ENCODE measurements at regions not wholly inside any gene's neighbourhood (a gene's known extent, or its start where the extent isn't known, plus 50 kb on each side); places are given as distances from the start of the nearest gene placed in this dataset.

DNA sequence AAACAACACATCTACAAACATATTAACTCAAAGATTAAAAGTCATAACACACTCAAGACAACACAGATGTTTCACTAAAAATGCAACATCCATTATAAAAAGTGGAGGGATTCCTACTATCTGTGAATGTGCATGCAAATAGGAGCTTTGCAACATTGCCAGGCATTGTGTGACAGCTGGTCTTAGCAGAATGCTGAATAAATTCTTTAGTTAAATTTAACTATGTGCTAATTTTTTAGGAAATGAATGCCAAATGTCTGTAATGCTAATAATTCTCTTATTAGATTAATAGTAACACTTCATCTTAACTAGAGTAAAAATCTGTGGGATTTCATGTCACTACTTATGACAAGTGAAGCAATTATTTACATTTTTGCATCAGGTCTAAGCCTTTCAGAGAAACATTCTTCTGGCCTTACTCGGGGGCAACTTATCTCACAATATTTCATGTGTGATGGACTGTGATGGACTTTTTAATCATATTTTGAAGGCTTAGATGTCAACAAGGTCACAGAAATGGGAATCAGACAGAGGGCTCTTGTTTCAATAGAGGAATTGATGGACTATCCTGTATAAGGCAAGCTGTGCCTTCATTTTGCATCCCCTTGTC, 524.6 kb upstream of the KCND2 start:
- TF ChIP-seq, protein P1, sequence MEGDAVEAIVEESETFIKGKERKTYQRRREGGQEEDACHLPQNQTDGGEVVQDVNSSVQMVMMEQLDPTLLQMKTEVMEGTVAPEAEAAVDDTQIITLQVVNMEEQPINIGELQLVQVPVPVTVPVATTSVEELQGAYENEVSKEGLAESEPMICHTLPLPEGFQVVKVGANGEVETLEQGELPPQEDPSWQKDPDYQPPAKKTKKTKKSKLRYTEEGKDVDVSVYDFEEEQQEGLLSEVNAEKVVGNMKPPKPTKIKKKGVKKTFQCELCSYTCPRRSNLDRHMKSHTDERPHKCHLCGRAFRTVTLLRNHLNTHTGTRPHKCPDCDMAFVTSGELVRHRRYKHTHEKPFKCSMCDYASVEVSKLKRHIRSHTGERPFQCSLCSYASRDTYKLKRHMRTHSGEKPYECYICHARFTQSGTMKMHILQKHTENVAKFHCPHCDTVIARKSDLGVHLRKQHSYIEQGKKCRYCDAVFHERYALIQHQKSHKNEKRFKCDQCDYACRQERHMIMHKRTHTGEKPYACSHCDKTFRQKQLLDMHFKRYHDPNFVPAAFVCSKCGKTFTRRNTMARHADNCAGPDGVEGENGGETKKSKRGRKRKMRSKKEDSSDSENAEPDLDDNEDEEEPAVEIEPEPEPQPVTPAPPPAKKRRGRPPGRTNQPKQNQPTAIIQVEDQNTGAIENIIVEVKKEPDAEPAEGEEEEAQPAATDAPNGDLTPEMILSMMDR (IDR thresholded peaks at IDR 0.05; ENCODE audit: insufficient read depth, low read length, poor library complexity, severe bottlenecking): no peak
- no peak for DNase-seq (ENCODE audit: extremely low read depth, insufficient read length)
- H3K36me3 ChIP-seq (ENCODE audit: control insufficient read depth, insufficient read depth, low read length): no peaks in the 10 kb centered on the region
- no peaks in the 10 kb centered on the region for H3K27me3 ChIP-seq (replicated peaks; ENCODE audit: control insufficient read depth, insufficient read depth, low read length)
- no peak overlapping the region for H3K4me3 ChIP-seq (replicated peaks; ENCODE audit: low read depth, low read length)

DNA sequence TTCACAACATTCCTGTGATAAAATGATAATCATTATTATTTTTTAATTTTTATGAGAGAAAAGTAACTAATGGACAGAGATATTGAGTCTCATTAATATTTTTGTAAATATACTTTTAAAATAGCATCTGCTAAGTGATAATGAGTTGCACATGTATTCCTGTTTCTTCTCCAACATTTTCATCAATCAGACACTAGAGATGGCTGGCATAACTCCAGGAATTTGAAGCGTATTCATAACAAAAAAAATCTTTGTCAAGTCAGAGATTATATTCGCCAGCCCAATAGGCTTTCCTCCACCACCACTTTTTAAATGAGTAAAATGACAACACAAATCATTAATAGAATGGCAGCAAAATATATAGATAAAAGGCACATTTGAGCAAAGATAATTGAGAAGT, 524.0 kb upstream of the KCND2 start:
- Histone ChIP-seq H3K27me3 (replicated peaks; ENCODE audit: control insufficient read depth, insufficient read depth, low read length) (no peaks in the 10 kb centered on the region), H3K4me3 (replicated peaks; ENCODE audit: low read depth, low read length) (no peak overlapping the region), H3K36me3 (ENCODE audit: control insufficient read depth, insufficient read depth, low read length) (no peaks in the 10 kb centered on the region)
- TF ChIP-seq, protein P1 (IDR thresholded peaks at IDR 0.05; ENCODE audit: insufficient read depth, low read length, poor library complexity, severe bottlenecking): no peak
- DNase-seq (ENCODE audit: extremely low read depth, insufficient read length): no peak

DNA sequence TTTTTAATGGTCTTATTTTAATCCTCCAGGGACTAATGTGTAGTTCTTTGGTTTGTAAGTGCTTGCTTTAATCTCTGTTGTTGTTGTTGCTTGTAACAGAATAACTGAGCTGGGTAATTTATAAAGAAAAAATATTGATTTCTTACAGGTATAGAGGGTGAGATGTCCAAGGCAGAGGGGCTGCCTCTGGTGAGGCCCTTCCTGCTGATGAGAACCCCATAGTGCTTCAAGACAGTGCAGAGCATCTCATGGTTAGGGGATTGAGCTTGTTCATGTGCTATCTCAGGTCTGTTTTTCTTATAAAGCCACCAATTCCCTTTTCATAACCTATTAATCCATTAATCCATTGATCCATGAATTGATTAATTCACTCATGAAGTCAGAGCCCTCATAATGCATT, 516.3 kb upstream of the KCND2 start:
- TF ChIP-seq, protein P1 (IDR thresholded peaks at IDR 0.05; ENCODE audit: insufficient read depth, low read length, poor library complexity, severe bottlenecking): no peak
- DNase-seq (ENCODE audit: extremely low read depth, insufficient read length): no peak
- H3K4me3 ChIP-seq (replicated peaks; ENCODE audit: low read depth, low read length): no peak overlapping the region
- H3K36me3 ChIP-seq (ENCODE audit: control insufficient read depth, insufficient read depth, low read length): no peaks in the 10 kb centered on the region
- no peaks in the 10 kb centered on the region for H3K27me3 ChIP-seq (replicated peaks; ENCODE audit: control insufficient read depth, insufficient read depth, low read length)

DNA sequence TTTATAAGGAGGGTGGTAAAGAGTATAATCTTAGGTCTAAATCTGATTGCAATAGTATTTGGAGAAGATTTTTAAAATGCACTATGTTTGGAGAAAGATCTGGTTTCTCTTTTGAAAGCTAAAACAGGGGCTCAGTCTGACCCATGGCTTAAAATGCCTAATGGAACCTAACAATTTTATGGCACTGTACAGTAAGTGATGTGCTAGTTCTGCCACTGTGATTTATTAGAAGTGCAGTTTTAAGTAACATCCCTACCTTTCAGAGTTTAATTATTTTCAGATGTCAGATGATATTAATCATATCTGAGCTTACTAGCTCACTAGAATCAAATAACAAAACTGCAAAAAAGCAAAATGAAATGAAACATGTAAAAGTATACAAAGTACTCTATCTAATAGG, 514.7 kb upstream of the KCND2 start:
- TF ChIP-seq, protein P1 (IDR thresholded peaks at IDR 0.05; ENCODE audit: insufficient read depth, low read length, poor library complexity, severe bottlenecking): no peak
- DNase-seq (ENCODE audit: extremely low read depth, insufficient read length): no peak

DNA sequence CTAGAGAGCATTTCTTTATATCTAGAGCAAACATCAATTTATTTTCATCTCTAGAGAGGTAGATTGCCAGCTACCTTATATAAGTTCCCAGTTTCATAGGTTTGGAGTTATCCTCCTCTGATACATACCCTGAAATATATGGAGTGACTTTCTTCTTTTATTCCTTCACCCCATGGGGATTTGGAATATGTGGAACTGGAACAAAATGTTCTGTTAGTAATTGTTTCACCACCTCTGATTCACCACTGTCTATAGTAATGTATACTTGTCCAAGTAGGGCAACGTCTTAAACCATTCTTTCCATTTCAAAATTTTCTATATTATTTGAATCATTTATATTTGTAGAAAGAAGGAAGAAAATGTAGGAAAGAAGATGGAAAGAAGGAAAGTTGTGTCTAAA, 511.2 kb upstream of the KCND2 start:
- DNase-seq (ENCODE audit: extremely low read depth, insufficient read length): no peak
- Histone ChIP-seq H3K27me3 (replicated peaks; ENCODE audit: control insufficient read depth, insufficient read depth, low read length) (no peaks in the 10 kb centered on the region), H3K36me3 (ENCODE audit: control insufficient read depth, insufficient read depth, low read length) (no peaks in the 10 kb centered on the region), H3K4me3 (replicated peaks; ENCODE audit: low read depth, low read length) (no peak overlapping the region)
- TF ChIP-seq, protein P1 (IDR thresholded peaks at IDR 0.05; ENCODE audit: insufficient read depth, low read length, poor library complexity, severe bottlenecking): no peak

More for the DNA sequence above, 514.7 kb upstream of the KCND2 start:
- Histone ChIP-seq H3K4me3 (replicated peaks; ENCODE audit: low read depth, low read length) (no peak overlapping the region), H3K36me3 (ENCODE audit: control insufficient read depth, insufficient read depth, low read length) (no peaks in the 10 kb centered on the region), H3K27me3 (replicated peaks; ENCODE audit: control insufficient read depth, insufficient read depth, low read length) (no peaks in the 10 kb centered on the region)

DNA sequence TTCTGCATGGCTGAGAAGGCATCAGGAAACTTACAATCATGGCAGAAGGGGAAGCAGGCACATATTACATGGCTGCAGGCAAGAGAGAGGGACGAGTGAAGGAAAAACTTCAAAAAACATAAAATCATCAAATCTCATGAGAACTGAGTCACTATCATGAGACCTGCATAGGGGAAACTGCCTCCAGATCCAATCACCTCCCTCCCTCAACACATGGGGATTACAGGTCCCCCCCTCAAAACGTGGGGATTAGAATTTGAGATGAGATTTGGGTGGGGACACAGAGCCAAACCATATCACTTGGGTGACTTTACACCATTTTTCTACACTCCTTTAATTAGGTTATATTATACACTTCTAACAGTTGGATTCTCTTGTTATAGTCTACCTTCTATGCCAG, 490.7 kb upstream of the KCND2 start:
- Histone ChIP-seq H3K27me3 (replicated peaks; ENCODE audit: control insufficient read depth, insufficient read depth, low read length) (no peaks in the 10 kb centered on the region), H3K36me3 (ENCODE audit: control insufficient read depth, insufficient read depth, low read length) (no peaks in the 10 kb centered on the region), H3K4me3 (replicated peaks; ENCODE audit: low read depth, low read length) (no peak overlapping the region)
- TF ChIP-seq, protein P1 (IDR thresholded peaks at IDR 0.05; ENCODE audit: insufficient read depth, low read length, poor library complexity, severe bottlenecking): no peak
- DNase-seq (ENCODE audit: extremely low read depth, insufficient read length): no peak
